Daoy (cell line): ENCODE measurements at regions not wholly inside any gene's neighbourhood (a gene's known extent, or its start where the extent isn't known, plus 50 kb on each side); places are given as distances from the start of the nearest gene placed in this dataset.
"Not testable (repeated sequence)": the region's sequence is repeated elsewhere in the genome, so short reads cannot be mapped to it uniquely, and the experiment has no call there.

Source experiments
- DNase-seq: peaks from one replicate; pipeline ENCODE4 v3.0.0-alpha.2; 2015; ENCODE audit warnings: low read depth

DNA sequence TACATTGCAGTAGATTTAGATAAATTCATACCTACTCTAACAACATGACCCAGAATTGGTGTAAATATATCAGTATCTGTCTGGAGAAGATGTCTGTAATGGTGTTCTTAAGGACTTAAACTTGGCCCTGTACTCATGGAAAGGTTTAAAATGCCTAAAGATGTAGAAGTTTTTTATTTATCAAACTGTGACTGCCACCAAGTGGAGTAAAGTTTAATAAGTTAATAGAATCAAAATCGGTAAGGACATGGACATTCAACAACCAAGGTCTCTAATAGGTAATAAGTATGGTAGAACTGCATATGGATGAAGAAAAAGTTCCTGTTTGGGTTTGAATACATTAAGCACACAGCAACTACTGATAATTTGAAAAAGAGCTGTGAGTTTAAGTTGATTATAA lies 474.0 kb upstream of the NDST3 start:
- DNase-seq: peak; percentile 3

DNA sequence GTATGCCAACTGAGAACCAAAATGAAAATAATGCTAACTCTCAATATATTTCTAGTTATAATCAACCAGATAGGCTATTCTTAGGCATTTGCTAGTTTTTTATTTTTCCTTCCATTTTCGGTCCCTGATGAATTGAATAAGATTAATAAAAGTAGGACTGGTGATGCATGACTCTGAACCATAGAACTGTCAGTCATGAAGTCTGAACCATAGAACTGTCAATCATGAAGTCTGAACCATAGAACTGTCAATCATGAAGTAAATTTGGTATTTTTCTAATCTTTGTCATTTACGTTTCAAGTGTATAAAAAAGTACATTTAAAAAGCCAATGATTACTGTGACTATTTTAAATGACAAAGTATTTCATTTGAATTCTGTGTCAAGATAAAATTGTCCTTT lies 460.2 kb upstream of the NDST3 start:
- DNase-seq: no peak

DNA sequence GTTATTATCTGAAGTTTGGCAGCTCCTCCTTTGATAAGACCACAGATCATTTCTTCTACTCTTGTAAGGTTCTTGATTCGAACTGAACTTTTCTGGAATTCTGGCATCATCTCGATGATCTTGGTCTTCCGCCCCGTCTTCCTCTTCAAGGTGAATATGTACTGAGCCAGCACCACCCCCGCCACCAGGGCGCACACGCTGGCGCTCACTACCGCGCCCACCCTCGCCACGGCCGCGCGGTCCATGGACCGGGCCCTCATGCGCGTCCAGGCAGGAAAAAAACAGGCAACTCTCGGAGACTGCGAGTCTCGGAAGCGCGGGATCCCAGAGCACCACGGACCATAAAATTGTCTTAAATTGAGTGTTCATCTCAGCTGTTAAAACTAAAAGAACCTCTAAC lies 458.4 kb upstream of the NDST3 start:
- DNase-seq: peak; percentile 1

DNA sequence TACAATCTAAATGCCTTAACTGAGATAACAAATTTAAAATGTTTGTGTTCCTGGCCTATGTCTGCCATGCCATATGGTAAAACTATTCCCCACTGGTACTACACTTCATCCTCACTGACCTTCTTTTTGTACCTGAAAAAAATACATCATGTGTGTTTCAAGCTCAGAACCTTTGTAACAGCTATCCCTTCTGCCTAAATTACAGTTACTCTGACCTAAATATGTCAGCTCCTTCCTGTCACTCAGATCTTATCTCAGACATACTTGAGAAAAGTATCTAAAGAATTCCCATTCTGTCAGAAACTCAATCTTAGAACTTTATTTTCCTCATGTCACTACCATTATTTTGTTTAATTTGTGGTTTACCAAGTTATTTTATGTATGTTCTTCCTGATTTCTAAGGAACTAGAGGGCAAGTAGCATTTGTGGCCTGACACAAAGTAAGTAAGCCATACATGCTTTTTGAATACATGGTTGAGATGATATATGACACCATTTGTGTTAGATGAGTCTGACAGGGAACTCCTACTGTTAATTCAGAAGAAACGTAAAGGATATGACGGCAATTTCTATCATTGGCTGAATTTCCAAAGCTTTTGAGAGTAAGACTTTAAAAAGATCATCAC lies 456.5 kb upstream of the NDST3 start:
- DNase-seq: no peak

DNA sequence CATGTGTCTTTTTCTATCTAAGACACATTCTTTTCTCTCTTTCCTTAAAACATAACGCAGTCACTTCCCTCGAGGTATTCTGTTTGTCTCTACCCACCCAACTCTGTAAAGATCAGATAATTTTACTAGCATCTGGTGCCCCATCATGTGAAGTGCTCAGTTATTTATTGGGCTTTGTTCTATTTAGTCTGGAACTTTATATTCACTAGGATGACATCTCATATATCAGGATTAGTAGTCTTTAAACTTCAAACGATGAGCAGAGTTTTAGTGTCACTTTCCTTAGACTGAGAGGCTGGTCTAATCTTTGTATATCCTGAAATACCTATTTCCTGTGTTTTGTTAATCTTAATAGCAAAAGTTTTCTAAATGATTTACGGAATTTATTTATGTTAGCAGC lies 445.5 kb upstream of the NDST3 start:
- DNase-seq: no peak

DNA sequence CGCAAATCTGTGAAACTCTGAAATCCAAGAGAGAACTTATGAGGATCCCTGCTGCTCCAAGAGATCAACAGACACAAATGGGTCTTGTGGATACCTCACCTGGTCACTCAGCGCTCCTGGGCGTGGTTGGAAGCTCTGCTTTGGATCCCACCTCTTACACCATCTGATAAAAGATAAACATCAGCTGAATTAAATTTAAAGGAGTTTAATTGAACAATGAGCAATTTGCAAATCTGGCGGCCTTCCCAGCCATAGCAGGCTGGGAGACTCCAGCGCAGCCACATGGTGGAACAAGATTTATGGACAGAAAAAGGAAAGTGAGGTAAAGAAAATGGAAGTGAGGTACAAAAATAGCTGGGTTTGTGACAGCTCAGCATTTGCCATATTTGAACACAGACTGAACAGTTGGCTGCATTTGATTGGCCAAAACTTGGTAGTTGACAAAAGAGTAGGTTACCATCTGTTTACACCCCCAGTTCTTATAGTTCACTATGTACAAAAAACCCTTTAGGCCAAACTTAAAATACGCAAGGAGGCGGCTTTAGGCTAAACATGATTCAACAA lies 437.3 kb upstream of the NDST3 start:
- DNase-seq: no peak

DNA sequence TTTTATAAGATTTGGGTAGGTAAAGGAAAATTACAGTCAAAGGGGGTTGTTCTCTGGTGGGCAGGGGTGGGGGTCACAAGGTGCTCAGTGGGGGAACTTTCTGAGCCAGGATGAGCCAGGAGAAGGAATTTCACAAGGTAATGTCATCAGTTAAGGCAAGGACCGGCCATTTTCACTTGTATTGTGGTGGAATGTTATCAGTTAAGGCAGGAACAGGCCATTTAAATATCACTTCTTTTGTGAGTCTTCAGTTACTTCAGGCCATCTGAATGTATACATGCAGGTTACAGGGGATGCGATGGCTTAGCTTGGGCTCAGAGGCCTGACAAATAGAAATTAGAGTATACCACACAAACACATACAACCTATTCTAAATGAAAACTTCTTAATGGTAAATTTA lies 434.9 kb upstream of the NDST3 start:
- not testable (repeated sequence) for DNase-seq

DNA sequence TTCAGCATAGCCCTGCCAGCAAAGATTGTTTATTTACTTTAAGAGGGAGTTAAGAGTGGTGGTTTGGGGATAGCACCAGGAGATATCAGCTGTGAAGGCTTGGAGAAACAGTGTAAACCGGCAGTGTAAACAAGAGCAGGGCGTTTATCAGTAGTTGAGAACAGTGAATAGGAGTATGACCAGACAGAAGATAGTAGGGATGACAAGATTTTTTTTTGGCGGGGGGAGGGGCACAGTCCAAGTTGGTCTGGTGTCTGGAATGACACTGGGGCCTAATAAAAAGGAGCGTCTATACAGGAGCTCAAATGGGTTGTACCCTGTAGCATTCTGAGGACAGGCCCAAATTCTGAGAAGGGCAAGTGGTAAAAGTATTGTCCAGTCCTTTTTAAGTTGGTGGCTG lies 433.4 kb upstream of the NDST3 start:
- DNase-seq: not testable (repeated sequence)

DNA sequence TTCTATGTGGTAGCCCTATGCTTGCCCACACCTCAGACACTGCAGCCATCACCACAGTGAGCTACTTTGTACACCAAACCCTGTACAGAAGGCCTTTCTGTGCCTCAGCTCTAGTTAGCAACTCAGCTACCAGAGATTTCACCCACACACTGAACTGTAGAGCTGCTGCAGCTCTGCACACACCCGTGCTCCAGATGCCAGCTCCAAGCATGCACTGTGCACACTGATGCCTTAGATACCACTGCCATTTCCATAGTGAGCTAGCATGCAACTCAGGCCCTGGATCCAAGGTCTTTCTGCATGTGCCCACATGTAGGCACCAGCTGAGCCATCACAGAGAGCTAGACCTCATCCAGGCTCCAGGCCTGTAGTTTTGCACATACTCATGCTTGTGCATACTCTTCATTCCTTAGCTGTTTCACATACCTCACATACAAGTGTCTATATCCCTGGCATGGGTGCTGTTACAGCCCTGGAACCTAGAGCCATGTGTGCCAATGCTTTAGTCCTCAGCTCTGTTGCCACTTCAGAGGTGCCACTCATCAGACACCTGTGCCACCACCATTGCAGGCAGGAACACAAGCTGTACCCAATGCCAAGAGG lies 423.5 kb upstream of the NDST3 start:
- DNase-seq: no peak

DNA sequence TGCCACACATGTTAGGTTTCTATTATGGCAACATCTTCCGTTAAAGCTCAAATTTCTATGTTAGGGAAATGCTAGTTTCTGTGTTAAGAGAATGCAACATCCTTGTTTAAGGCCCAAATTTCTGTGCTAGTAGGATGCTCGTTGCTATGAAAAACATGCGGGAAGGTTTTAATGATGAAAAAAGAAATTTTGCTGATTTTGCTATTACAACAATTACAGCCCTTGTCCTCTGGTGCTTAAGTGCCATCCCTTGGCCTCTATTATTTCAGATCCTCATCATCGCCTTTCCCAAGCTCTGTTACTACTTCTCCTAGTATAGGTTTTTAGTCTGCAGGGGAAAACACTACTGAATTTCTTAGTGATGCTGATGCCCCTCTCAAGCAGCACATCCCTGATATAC lies 412.6 kb upstream of the NDST3 start:
- DNase-seq: no peak

DNA sequence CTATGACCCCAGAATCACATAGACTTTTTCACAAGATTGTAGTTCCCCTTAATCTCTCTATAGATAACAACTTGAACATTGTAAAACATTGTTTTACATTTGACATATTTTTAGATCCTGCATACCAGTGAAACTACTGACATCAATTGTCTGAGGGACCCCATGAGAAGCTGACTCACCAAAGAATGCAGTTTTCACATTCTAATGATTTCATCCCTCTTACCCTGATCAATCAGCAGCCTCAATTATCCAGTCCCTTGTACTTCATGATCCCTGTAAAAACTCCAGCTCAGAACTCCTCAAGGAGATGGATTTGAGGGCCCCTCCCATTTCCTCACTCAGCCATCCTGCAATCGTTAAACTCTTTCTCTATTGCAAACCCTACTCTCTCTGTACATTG lies 411.0 kb upstream of the NDST3 start:
- DNase-seq: no peak

DNA sequence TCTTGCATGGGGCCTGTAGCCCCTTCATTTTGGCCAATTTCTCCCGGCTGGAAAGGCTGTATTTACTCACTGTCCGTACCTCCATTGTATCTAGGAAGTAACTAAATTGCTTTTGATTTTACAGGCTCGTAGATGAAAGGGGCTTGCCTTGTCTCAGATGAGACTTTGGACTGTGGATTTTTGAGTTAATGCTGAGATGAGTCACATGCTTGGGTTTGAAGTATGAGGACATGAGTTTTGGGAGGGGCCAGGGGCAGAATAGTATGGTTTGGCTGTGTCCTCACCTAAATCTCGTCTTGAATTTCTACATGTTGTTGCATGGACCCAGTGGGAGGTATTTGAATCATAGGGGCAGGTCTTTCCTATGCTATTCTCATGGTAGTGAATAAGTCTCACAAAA lies 407.6 kb upstream of the NDST3 start:
- peak; percentile 3 for DNase-seq

DNA sequence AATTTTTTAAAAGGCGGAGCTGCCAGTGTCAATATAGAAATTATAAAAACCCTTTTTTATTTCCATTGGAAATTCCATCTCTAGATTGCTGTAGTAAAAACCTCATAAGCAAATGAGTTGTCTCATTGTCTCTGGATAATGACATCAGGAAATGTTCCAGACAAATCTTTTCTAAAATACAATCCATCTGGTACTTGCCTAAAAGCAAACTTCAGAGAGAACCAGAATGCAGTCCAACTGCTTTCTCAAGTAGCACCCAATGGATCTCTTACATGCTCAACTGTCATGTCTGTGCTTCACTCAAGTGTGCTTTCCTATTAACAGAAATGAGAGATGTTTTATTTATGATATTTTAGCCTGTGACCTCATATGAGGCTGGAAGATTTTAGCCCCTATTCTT lies 399.6 kb upstream of the NDST3 start:
- DNase-seq: no peak

DNA sequence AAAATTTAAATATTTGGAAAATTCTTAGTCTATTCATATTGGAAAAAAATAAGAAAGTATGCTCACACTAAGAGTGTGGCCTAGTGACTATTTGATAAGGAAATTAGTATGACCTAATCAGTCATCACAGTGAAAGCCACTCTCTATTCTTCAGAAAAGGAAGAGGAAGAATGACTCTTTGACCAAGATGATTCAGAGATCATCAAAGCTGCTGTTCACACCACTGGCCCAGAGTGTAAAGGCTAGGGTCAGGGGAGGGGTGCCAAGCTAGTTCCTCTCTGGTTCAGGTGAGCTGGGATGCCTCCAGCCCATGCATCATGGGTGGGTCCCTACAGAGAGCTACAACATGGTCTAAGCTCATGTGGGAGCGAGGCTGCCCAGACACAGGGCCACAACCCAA lies 396.9 kb upstream of the NDST3 start:
- peak; percentile 6 for DNase-seq

DNA sequence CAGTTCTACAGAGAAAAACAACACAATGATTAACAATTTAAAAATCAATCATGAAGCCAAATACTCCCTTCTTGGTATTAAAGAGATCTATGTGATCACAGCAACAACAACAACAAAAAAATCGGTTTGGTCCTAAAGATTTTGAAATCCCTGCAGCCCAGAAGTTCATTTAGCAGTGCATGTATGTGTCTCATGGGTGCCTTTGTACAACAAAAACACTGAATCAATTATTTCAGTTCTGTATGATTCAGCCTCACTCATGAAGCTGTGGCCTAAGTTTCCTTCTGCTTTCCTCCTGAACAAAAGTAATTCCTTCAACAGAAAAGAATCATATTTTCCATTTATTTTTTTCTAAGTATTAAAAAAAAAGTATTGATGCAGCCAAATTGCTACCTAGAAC lies 393.4 kb upstream of the NDST3 start:
- DNase-seq: no peak

DNA sequence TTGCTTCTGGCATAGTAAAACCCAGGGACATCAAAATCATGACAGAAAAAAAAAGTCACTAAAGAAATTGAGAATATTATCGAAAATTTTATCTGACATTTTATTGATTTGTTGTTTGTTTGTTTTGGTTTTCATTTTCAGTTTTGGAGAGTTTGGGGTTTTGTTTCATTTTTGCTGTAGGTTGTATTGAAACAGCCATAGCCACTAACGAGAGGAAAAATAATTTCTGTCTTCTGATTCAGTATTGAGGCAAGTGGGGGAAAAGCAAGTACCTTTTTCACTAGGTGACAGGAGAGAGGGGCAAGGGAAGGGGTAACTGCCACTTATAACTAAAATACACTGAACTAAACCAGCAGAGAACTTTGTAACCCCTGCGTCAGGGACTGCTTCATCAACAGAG lies 392.8 kb upstream of the NDST3 start:
- no peak for DNase-seq

DNA sequence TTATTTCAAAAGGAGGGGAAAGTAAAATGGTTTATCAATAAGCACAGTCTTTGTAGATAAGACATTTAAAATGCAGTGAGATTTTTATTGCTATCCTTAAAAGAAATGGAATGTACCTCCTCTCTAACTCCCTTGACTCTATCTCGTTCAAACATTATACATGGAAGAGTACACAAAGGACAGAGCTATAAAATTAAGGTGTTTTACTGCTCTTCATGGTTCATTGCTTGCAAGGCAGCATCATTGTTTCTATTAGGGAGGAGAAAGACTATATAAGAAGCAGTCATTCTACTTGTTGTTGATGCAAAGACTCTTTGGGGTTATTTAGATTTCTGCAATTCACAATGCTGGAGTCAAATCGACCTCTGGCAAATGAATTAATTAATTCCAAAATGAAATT lies 380.2 kb upstream of the NDST3 start:
- no peak for DNase-seq

DNA sequence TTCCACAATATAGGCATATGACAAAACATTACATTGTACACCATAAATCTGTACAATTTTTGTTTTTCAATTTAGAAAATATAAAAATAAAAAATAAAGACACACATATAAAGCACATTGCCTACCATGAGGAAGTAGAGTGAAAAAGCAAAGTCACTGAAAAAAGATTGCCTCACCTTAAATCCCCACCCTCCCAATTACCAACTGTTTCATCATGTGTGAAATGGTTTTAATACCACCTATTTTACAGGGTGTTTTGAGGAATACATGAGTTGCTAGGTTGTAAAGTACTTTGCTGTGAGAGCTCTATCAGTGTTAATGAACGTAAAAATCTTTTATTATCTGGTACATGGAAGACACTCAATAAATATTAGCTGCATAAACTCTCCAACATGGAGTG lies 373.6 kb upstream of the NDST3 start:
- DNase-seq: no peak

DNA sequence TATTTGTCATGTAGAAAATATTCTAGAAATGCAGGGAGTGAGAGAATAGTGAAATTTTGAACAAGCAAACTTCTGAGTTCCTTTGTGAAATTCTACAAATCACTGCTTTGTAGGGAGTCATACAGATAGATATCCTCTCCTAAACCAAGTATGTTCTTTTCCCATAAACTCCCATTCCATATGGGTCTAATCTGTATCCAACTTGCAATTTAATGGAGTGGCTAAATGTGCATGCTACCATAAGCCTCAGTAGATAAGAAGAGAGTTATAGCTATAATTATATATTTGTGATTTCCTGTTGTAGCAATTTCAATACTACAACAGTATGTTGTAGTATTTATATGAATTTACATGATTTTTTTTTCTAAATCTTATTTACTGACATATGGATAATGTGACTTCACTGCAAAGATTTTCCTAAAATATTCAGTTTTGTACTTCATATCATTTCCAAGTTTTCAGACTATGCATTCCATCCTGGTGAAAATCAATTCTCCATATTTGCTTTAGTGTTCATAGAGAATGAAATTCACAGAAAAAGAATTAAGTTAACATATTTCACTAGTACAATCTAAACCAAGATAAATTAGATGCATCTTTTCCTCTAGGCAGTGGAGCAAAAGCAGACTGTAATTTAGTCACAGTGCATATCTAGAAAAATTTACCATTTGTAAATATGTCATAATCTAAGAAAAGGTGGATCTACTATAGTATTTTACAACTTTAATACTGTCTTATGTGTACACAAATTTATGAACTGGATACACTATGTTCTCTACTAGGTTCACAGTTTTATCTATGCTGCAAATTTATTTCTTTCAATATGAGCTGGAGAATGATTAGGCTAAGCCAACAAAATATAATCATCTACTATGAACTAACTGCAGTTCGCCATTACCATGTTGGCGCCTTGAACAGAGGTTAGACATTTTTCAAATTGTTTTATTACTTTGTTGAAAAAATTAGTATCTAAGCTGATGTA lies 372.9 kb upstream of the NDST3 start:
- DNase-seq: no peak

DNA sequence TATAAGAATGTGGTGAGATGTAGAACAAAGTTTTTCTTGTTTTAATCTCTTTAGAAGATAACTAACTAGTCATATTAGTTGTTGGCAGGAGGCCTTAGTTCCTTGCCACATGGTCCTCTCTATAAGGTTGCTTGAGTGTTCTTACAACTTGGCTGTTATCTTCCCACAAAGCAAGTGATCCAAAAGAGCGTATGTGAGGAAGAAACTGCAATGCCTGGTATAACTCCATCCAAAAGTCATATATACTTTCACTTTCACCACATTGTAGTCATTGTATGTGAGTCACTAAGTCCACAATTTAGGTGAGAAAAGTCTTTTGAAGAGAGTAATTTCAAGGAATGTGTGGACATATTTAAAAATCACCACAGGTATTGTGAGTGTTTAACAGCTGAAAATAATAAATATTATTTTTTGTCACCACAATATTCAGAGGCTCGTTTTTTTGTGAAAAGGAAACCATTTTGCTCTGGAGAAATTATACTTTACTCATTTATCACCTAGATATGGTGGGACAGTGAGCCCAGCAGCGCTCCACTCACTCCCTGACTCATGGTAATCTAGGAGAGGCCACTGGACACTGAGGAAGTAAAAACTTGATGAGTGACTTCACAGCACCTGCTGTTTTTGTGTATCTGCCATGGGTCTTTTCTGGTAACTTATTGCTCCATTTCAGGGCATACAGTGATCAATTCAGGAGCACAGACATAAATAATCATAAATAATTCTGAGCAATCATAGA lies 369.4 kb upstream of the NDST3 start:
- DNase-seq: peak; percentile 47

DNA sequence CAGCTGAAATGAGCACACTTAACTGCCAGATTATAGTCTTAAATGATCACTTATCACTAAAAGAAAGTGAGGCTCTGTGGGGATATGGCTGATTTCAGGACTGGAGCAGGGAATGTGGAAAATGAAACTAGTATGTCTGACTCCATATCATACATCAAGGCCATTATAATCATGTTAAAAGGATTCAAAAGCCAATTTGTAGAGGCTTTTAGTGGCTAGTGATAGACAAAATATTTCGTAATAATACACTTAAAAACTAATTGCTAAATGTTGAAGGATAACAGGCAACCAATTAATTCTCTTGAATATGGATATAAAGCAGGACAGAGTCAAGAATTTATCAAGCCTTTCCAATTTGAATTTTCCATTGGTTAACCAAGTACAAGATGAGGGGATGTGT lies 358.1 kb upstream of the NDST3 start:
- DNase-seq: no peak

DNA sequence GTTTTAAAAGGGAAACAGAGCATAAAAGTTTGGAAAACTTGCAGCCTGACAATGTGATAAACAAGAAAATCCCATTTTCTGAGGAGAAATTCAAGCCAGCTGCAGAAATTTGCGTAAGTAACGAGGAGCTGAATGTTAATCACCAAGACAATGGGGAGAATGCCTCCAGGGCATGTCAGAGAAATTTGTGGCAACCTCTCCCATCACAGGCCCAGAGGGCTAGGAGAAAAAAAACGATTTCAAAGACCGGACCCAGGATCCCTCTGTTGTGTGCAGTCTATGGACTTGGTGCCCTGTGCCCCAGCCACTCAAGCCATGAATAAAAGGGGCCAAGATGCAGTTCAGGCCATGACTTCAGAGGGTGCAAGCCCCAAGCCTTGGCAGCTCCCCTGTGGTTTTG lies 355.4 kb upstream of the NDST3 start:
- no peak for DNase-seq
